ENCODE measurements at regions not wholly inside any gene's neighbourhood (a gene's known extent, or its start where the extent isn't known, plus 50 kb on each side); places are given as distances from the start of the nearest gene placed in this dataset.

DNA sequence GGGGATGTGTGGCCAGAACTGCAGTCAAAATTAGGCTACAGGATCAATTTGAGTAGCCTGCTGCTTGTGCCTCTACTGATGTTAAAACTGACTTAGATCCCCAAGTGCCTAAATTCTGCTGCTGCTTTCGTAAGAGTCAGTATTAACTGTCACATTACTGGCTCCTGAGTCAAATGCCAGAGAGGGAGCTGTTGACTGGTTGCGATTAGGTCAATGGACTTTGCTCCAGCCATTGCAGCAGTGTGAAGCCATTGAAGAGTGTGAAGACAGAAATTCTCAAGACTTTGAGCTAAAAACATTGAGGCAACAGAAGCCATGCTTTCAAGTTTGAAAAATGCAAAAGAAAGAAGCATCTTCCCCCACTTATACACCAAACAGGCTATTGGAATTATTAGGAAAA is 151.1 kb upstream of the MITF start:
- no peak for TF ChIP-seq CTCF (IDR thresholded peaks at IDR 0.05)
- no peak for TF ChIP-seq POLR2A (IDR thresholded peaks at IDR 0.05)
- TF ChIP-seq POLR2AphosphoS5 (IDR thresholded peaks at IDR 0.05) = no peak
- TF ChIP-seq EP300 (IDR thresholded peaks at IDR 0.05; ENCODE audit: low read depth) = no peak

All from transverse colon (tissue), 4 donors.